Neural crest cell (in vitro differentiated cells): ENCODE measurements at regions not wholly inside any gene's neighbourhood (a gene's known extent, or its start where the extent isn't known, plus 50 kb on each side); places are given as distances from the start of the nearest gene placed in this dataset.

Experiments
- DNase-seq: peaks from one replicate; pipeline ENCODE4 v3.0.0; 2021; ENCODE audit warnings: low read depth, mixed read lengths, low spot score
- H3K27ac Mint-ChIP-seq: one replicate; pipeline ENCODE4 v1.8.0; 2021; ENCODE audit warnings: mild to moderate bottlenecking, mixed read lengths; ENCODE audit not compliant: unreplicated experiment
- H3K27me3 Mint-ChIP-seq: 2 replicates; pipeline ENCODE4 v1.8.0; 2021; ENCODE audit warnings: low read depth, mild to moderate bottlenecking, mixed read lengths
- H3K36me3 Mint-ChIP-seq: 2 replicates; pipeline ENCODE4 v1.8.0; 2021; ENCODE audit warnings: low read depth, mild to moderate bottlenecking, mixed read lengths
- H3K4me1 Mint-ChIP-seq: 2 replicates; pipeline ENCODE4 v1.8.0; 2021; ENCODE audit warnings: mixed read lengths
- H3K4me3 Mint-ChIP-seq: one replicate; pipeline ENCODE4 v1.8.0; 2021; ENCODE audit warnings: mild to moderate bottlenecking, mixed read lengths
- H3K9me3 Mint-ChIP-seq: 2 replicates; pipeline ENCODE4 v1.8.0; 2021; ENCODE audit warnings: mixed read lengths
- TF ChIP-seq, protein P1 (sequence below): fragments of 200-600 bp; sonication (generic); conservative IDR thresholded peaks from 2 replicates; pipeline ENCODE4 v1.5.0; 2021; ENCODE audit warnings: antibody characterized with exemption, mild to moderate bottlenecking

DNA sequence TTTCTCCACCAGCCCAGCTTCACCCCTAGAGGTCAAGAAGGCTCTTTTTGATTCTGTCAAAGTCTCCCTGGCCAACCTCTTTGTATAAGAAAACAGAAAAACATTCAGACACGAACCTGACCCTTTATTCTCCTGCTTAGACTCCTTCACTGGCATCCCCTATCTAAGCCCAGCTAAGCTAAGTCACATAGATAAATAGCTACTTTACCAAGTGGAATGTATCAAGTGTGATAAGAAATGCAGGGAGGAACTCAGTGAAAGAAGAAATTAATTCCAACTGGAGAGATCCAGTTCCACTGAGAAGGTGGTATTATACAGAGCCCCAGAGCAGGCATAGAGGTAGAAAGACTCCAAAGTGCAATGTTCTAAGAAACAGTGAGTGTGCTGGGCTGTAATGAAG, 489.5 kb downstream of the TNS1 start:
- H3K4me1 Mint-ChIP-seq = peaks cover 41% of the 10 kb centered on the region
- TF ChIP-seq, protein P1, sequence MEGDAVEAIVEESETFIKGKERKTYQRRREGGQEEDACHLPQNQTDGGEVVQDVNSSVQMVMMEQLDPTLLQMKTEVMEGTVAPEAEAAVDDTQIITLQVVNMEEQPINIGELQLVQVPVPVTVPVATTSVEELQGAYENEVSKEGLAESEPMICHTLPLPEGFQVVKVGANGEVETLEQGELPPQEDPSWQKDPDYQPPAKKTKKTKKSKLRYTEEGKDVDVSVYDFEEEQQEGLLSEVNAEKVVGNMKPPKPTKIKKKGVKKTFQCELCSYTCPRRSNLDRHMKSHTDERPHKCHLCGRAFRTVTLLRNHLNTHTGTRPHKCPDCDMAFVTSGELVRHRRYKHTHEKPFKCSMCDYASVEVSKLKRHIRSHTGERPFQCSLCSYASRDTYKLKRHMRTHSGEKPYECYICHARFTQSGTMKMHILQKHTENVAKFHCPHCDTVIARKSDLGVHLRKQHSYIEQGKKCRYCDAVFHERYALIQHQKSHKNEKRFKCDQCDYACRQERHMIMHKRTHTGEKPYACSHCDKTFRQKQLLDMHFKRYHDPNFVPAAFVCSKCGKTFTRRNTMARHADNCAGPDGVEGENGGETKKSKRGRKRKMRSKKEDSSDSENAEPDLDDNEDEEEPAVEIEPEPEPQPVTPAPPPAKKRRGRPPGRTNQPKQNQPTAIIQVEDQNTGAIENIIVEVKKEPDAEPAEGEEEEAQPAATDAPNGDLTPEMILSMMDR = no peak
- peak overlapping the region; percentile 24 for H3K27ac Mint-ChIP-seq
- H3K9me3 Mint-ChIP-seq = no peaks in the 10 kb centered on the region
- no peak for DNase-seq
- H3K27me3 Mint-ChIP-seq = no peaks in the 10 kb centered on the region
- no peak overlapping the region for H3K4me3 Mint-ChIP-seq
- no peaks in the 10 kb centered on the region for H3K36me3 Mint-ChIP-seq

DNA sequence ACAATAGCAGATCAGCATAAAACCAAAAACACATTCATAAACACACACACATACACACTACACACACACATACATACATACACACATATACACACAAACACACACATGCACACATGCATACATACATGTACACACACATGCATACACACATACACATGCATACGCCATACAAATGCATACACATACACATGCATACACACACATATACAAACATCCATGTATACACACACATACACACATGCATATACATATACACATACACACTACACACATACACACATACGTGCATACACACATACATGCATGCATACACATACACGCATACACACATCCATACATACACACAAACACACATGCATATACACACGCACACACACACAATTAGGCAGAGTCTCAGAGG, 490.1 kb downstream of the TNS1 start:
- peak overlapping the region; percentile 3 for H3K27ac Mint-ChIP-seq
- H3K9me3 Mint-ChIP-seq = peaks cover 3% of the 10 kb centered on the region
- no peaks in the 10 kb centered on the region for H3K36me3 Mint-ChIP-seq
- H3K27me3 Mint-ChIP-seq = no peaks in the 10 kb centered on the region
- H3K4me3 Mint-ChIP-seq = no peak overlapping the region
- peaks cover 41% of the 10 kb centered on the region for H3K4me1 Mint-ChIP-seq
- DNase-seq = no peak
- TF ChIP-seq, protein P1 = no peak

DNA sequence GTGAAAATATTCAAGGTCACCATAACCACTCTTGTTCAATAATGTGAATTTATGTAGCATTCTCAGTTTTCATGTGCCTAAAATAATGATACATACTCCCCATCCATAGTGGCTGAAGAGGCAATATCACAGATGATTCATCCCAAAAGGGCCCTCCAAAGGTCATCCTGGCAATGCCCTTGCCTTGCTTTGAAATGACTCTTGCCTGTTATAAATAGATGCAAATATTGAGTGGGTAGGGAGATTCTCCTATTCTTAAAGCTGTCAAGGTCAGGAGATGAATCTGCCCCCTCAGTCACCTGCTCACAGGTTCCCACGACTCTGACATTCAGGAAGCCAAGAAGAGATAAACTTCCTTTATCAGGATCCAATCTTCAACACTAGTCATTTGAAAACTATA, 490.5 kb downstream of the TNS1 start:
- no peak for DNase-seq
- no peaks in the 10 kb centered on the region for H3K27me3 Mint-ChIP-seq
- no peak overlapping the region for H3K4me3 Mint-ChIP-seq
- no peaks in the 10 kb centered on the region for H3K36me3 Mint-ChIP-seq
- H3K4me1 Mint-ChIP-seq = peaks cover 41% of the 10 kb centered on the region
- peak overlapping the region; percentile 3 for H3K27ac Mint-ChIP-seq
- peaks cover 3% of the 10 kb centered on the region for H3K9me3 Mint-ChIP-seq
- TF ChIP-seq, protein P1 = no peak

DNA sequence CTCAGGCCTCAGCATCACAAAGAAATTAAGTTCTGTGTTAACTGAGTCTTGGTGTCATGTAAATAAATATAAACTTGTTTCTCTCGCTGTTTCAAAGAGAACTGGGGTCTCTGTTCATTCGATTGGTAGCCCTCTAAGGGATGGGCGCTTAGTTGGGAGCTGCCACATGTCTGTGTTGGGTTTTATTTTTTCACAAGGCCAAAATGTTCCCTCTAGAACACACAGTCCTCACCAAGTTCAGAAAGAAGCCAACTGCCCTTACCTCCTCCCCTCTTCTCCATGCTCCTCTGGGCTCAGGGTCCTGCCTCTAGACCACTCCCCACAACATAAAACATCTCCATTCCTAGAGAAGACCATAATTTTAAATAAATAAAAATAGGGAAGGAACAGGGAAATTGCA, 490.9 kb downstream of the TNS1 start:
- H3K27me3 Mint-ChIP-seq = no peaks in the 10 kb centered on the region
- no peak for DNase-seq
- H3K9me3 Mint-ChIP-seq = peaks cover 3% of the 10 kb centered on the region
- H3K4me3 Mint-ChIP-seq = no peak overlapping the region
- no peaks in the 10 kb centered on the region for H3K36me3 Mint-ChIP-seq
- H3K27ac Mint-ChIP-seq = peak overlapping the region; percentile 36
- TF ChIP-seq, protein P1 = no peak
- peaks cover 41% of the 10 kb centered on the region for H3K4me1 Mint-ChIP-seq

- TF ChIP-seq, protein P1 = peak; percentile 87
- Mint-ChIP-seq H3K4me1 (peaks cover 41% of the 10 kb centered on the region), H3K36me3 (no peaks in the 10 kb centered on the region), H3K9me3 (peaks cover 3% of the 10 kb centered on the region), H3K27ac (peak overlapping the region; percentile 17), H3K27me3 (no peaks in the 10 kb centered on the region), H3K4me3 (peak overlapping the region; percentile 2)
- DNase-seq = peak; percentile 68
These were observed 492.0 kb downstream of the TNS1 start for GRCh38 chr2:217510771-217511291.
